ENCODE measurements at regions not wholly inside any gene's neighbourhood (a gene's known extent, or its start where the extent isn't known, plus 50 kb on each side); places are given as distances from the start of the nearest gene placed in this dataset.

GRCh38 chr11:134638796-134639430, 226.9 kb upstream of the B3GAT1 start (continued):
- TF ChIP-seq POU5F1 (IDR thresholded peaks at IDR 0.05; ENCODE audit: low read depth, low read length) (no peak), TCF12 (IDR thresholded peaks at IDR 0.05; ENCODE audit: low read depth, low read length) (no peak), BCL11A (IDR thresholded peaks at IDR 0.05; ENCODE audit: low read depth in 2 of 2, low read length in 2 of 2) (no peak), FOSL1 (IDR thresholded peaks at IDR 0.05; ENCODE audit: insufficient read depth, low read depth, low read length) (no peak)
